ENCODE measurements at regions not wholly inside any gene's neighbourhood (a gene's known extent, or its start where the extent isn't known, plus 50 kb on each side); places are given as distances from the start of the nearest gene placed in this dataset.
"Not testable (repeated sequence)": the region's sequence is repeated elsewhere in the genome, so short reads cannot be mapped to it uniquely, and the experiment has no call there.

DNA sequence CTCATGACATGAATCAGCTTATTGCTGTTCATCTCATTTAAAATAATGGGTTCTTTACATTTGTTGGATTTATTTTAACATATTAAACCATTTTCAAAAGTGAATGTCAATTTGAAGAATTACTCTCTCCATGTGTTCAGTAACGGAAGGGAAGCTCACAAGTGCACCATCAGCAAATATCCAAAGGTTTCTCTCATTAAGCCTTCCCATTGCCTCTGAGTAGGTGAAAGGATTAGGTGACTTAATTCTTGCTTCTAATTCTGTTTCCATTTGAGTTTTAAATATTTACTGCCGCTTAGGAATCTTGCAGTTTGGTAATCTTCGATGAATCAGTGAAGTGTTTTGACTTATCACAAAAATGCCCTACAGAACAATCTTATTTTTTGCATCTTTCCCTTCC, 145.1 kb upstream of the NYAP2 start:
- no peak for DNase-seq (ENCODE audit: low read depth)

- no peak for DNase-seq (ENCODE audit: low read depth)
These were observed 154.6 kb upstream of the NYAP2 start for GRCh38 chr2:225244933-225245332.

DNA sequence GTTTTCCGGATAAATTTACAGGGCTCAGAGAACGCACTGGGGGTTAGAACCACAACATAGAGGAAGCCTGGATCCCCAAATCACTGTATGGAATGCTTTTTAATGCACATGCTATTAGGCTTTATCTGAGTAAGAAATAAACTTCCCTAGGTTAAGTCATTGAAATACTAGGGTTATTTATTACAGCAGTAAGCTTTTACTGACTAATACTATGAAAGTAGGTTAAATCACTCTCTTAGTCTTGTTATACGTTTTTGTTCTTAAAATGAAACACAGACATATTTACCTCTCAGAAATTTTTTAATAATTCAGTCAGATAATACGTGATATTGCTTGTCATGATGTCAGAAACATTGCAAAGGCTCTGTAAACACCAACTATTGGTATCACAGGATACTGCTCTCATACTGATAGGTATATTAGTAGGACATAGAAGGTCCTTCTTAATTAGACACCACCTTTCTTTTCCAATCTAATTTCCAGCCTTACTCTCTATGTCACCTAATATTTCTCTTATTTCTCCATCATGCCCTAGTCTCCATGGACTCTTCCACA, 162.7 kb upstream of the NYAP2 start:
- no peak for DNase-seq (ENCODE audit: low read depth)

DNA sequence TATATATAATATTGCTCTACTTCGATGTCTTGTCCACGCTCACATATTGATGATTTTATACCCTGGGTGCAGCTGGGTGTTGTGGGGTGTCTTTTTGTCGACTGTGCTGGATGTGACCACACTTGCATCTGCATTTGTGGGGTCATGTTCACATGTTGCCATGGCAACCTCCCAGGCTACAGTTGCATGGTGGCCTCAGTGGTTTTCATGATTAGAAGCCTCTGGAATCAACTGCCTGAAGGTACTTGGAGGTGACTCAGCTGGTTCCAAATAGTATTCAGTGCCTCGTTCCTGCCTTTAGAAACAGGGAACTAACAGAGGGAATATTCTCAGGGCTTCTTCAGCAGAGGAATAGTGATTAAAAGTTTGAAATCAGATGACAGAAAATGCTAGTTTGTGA, 166.3 kb upstream of the NYAP2 start:
- peak; percentile 43 for DNase-seq (ENCODE audit: low read depth)

DNA sequence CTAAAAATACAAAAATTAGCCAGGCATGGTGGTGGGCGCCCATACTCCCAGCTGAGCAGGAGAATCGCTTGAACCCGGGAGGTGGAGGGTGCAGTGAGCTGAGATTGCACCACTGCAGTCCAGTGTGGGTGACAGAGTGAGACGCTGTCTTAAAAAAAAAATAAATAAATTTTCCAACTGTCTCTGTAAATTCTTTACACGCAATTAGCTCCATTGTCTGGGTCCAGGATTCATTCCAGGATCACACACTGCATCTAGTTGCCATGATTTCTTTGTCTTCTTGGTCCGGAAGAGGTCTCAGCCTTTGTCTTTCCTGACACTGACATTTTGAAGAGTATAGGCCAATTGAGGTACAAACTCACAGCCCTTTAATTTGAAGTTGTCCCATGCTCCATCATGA, 167.6 kb upstream of the NYAP2 start:
- DNase-seq (ENCODE audit: low read depth): no peak

- DNase-seq (ENCODE audit: low read depth): not testable (repeated sequence)
These were observed 170.2 kb upstream of the NYAP2 start for GRCh38 chr2:225229346-225229745.

GRCh38 chr2:225226441-225226840, 173.1 kb upstream of the NYAP2 start:
- no peak for DNase-seq (ENCODE audit: low read depth)

- DNase-seq (ENCODE audit: low read depth): no peak
These were observed 176.2 kb upstream of the NYAP2 start for GRCh38 chr2:225223301-225223700.

DNA sequence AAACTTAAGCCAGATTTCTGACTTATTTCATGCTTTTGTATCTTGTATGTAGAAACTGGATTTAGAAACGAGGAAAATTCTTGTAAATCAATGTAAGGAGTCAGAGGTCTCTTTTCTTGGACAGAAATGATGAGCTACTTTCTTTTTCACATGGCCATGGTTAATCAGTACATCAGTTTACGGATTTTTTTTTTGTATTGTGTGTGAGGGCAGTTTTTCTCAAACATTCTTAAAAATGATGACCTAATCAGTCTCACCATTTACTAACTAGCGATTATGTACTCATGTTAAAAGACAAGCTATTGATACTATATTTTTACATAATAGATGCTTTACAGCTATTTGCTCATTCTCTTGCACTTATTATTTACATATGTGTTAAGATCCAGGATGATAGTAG, 165.2 kb upstream of the DOCK10 start:
- no peak for DNase-seq (ENCODE audit: low read depth)

DNA sequence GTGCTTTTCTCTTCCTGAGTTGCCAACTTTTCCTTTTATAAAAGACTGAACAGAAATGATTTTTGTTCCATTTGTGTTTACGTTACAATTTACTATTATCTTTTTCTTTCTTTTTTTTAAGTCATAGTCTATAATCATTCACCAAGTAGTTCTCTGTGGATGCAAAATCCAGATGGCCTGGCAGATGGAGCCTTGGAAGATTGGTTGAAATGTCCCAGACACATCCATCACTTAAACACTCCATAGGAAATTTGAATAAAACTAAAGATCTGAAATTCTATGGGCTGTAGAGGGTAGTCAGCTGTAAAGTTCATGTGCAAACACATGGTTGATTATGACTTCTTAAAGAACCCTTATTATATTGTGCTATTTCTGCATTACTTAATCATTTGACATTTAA, 164.8 kb upstream of the DOCK10 start:
- DNase-seq (ENCODE audit: low read depth): no peak

DNA sequence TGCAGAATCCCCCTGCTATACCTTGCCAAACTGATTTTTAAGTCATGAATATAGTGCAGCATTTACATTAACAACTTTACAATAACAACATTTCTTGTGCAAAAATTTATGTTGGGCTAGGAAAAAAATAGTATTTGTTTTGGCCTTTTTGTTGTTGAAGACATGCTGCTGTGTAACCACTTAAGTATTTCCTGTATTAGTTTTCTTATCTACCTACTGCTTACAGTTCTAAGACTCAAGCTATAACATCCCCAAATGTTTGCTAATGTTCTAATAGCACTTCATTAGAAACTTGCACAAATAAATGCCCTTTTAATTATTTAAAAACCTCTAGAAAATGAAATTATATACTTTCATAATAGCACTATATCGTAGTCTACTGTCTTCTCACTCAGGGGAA, 154.3 kb upstream of the DOCK10 start:
- no peak for DNase-seq (ENCODE audit: low read depth)

DNA sequence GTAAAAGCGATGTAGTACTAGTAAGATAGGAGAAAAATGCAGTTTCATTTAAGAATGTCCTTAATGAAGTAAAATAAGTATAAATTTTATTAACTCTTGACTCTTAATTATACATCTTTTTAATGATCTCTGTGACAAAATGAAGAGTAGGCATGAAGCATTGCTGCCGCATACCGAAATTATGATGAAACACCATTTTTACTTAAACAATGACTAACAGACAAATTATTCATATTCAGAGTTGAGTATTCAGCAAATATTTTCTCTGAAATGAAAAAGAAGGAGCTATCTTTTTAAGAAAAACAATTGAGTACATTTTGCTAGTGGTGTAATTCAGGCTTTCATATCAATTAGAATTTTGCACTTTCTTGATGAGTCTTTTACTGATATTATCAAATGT, 150.6 kb upstream of the DOCK10 start:
- DNase-seq (ENCODE audit: low read depth): no peak

DNA sequence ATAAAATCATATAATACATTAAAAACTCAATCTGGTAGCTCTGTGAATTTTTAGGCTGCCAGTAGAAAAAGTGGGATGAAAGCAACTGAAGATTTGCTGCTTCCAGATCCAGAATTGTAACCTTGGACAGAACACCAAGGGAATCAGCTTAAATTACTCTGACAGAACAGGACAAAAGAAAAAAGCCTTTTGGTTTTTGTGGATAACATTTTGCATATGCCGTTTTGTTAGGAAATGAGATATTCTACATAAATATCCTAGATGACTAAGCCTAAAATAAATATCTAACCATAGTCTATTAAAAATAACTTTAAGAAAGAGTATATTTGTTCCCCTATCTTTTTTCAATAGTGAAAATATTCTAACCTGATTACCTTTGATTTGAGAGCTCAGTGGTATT, 148.7 kb upstream of the DOCK10 start:
- no peak for DNase-seq (ENCODE audit: low read depth)

- no peak for DNase-seq (ENCODE audit: low read depth)
These were observed 142.7 kb upstream of the DOCK10 start for GRCh38 chr2:225184948-225185347.

GRCh38 chr2:225182126-225182525, 139.9 kb upstream of the DOCK10 start:
- DNase-seq (ENCODE audit: low read depth): no peak

DNA sequence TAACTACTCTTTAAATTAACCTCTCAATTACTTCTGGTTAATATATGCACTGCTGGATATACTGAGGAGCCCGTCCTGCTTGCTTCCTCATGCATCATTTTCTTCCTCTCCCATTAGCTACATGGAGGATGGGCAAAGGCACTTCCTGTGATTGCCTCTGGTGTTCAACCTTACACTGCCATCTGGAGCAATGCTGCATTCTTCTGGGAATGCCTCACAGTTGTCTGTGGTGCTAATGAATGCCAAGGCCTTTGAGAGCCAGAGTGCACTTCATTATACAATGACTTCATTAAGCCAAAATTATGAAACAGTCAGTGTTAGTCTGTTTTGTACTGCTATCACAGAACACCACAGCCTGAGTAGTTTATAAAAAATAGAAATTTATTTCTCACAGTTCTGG, 134.8 kb upstream of the DOCK10 start:
- peak; percentile 83 for DNase-seq (ENCODE audit: low read depth)

- DNase-seq (ENCODE audit: low read depth): no peak
These were observed 131.6 kb upstream of the DOCK10 start for GRCh38 chr2:225173909-225174308.

DNA sequence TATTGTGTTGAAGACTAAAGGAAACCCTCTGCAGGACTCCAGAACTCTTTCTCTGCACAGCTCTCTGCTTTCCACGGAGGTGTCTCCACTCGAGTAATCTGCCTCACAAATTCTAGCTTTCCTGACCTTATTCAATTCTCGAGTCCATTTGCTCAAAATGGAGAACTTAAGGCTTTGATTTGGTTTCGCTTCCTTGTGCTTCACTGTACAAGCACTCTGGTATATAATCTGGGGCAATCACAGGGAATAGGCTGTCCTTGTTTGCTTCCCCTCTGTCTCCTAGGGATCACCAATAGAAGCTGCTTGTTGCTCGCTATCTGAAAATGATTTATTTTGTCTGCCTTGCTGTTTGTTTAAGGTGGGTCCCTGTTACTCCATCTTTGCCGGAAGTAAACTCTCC, 129.1 kb upstream of the DOCK10 start:
- no peak for DNase-seq (ENCODE audit: low read depth)

GRCh38 chr2:225170162-225170561, 127.9 kb upstream of the DOCK10 start:
- no peak for DNase-seq (ENCODE audit: low read depth)

- DNase-seq (ENCODE audit: low read depth): no peak
These were observed 127.1 kb upstream of the DOCK10 start for GRCh38 chr2:225169396-225169795.

DNA sequence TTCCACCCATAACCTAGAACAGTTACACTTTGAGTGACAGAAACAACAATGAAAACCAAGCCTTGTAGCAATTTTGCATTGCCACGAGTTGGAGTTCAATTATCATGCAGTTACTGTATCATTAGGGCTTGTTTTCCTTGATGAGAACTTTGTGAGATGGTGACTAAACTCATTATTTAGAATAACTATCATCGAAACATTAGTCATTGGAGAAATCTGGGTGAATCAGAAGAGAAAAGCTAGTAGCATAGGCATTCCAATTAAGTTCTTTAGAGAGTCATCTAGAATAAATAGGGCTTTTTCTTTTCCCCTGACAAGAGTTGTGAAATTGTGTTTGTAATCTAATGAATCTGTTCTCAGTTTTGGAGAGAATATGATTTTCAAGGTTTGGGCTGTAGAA, 122.8 kb upstream of the DOCK10 start:
- peak; percentile 26 for DNase-seq (ENCODE audit: low read depth)

DNA sequence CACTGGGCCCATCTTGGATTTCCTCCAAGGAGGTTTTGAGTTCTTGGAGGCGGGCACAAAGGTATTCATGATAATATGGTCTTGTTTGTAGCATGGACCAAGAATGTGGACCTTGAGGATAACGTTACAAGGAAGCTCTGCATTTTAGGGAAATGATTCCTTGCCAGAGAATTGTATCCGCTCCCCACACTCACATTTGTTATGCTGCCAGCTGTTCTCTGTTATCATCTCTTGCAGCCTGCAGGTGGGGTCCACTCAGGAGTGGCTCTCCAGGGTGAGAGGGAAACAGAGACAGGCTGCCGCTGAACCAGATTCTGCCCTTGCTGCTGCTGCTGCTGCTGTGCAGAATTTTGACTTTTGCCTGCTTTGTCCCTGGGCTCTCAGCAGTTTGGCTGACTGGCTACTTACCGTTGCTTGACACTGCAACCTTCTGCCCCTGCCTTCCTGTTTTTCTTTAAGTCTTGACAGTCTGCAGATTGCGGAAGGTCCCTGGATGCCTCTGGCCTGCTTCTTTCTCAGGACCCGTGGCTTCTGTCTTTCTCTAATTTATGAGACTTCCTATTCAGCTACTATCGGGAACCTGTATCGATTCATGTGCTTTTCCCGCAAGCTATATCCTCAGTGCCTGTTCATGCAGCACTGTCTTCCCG, 122.3 kb upstream of the DOCK10 start:
- DNase-seq (ENCODE audit: low read depth): no peak

DNA sequence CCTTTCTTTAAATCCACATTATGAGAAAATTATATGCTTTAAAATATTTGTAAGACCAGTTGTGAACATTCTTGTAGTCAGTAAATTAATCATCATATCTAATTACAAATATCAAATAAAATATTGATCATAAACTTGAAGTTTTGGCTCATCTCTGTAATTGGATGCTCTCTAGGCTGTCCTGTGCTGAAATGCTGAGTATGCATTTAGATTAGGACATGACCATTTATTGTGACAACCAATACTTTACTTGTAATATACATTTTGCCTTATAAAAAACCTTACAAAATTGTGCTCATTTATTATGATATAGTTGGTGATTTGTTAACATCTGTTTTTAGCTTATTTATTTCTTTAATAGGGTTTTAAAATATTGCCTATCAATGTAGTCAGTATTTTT, 116.1 kb upstream of the DOCK10 start:
- DNase-seq (ENCODE audit: low read depth): no peak
